ENCODE measurements at regions not wholly inside any gene's neighbourhood (a gene's known extent, or its start where the extent isn't known, plus 50 kb on each side); places are given as distances from the start of the nearest gene placed in this dataset.
"Not testable (repeated sequence)": the region's sequence is repeated elsewhere in the genome, so short reads cannot be mapped to it uniquely, and the experiment has no call there.

DNA sequence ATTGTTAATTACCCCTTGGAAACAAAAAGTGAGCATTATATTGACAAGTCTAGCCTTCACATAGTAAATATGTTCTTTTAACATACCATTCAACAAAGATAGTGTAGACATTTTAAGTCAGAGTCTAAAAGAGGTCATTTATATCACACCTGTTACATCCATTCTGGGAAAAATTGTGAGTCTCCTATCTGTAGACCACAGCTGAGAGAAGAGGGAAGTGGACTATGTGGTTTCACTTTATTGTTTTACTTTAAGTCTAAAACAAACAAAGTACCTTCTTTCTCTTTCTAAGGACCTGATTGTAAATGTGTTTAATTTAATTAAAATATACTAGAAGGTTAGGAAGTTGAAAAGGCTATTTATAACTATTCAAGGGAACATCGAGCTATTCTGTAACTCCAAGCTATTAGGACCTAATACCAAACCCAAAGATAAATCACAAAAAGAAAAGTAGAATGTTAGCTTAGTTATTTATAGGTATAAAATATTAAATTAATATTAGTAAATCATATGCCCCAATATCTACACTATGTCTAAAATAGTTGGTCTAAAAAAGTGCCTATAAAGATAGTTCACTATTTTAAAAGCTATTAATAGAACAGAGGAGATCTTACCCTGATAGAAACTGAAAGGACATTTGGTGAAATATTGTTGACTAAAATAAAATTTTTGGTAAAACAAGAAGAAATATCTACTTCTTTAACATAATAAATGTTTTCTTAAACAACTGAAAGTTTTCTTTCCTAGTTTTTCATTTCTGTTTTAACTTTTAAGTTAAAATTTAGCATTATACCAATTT is 134.9 kb downstream of the TMEM167A start:
- no peaks in the 10 kb centered on the region for H4K20me1 ChIP-seq (ENCODE audit: insufficient read depth, low read length)
- no peaks in the 10 kb centered on the region for H3K79me2 ChIP-seq (ENCODE audit: insufficient read depth, low read length)
- no peak overlapping the region for H3K4me2 ChIP-seq (ENCODE audit: insufficient read depth, low read length)
- H3K27ac ChIP-seq (ENCODE audit: low read depth, low read length), result no peak overlapping the region
- DNase-seq (ENCODE audit: insufficient read length, low spot score, missing footprints), result peak; percentile 49
- no peaks in the 10 kb centered on the region for H3K36me3 ChIP-seq (ENCODE audit: insufficient read depth, low read length)
- H3K27me3 ChIP-seq (ENCODE audit: insufficient read depth, low read length), result no peaks in the 10 kb centered on the region
- no peak overlapping the region for H2AFZ ChIP-seq (ENCODE audit: low read length)
- TF ChIP-seq, protein P1, sequence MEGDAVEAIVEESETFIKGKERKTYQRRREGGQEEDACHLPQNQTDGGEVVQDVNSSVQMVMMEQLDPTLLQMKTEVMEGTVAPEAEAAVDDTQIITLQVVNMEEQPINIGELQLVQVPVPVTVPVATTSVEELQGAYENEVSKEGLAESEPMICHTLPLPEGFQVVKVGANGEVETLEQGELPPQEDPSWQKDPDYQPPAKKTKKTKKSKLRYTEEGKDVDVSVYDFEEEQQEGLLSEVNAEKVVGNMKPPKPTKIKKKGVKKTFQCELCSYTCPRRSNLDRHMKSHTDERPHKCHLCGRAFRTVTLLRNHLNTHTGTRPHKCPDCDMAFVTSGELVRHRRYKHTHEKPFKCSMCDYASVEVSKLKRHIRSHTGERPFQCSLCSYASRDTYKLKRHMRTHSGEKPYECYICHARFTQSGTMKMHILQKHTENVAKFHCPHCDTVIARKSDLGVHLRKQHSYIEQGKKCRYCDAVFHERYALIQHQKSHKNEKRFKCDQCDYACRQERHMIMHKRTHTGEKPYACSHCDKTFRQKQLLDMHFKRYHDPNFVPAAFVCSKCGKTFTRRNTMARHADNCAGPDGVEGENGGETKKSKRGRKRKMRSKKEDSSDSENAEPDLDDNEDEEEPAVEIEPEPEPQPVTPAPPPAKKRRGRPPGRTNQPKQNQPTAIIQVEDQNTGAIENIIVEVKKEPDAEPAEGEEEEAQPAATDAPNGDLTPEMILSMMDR (IDR thresholded peaks at IDR 0.05; ENCODE audit: extremely low read depth, low read depth, low read length), result no peak
- H3K4me3 ChIP-seq (ENCODE audit: insufficient read depth, low read length), result no peak overlapping the region
- H3K4me1 ChIP-seq (ENCODE audit: insufficient read depth, low read length), result no peaks in the 10 kb centered on the region
- H3K9me3 ChIP-seq (ENCODE audit: low read depth, low read length), result no peaks in the 10 kb centered on the region

DNA sequence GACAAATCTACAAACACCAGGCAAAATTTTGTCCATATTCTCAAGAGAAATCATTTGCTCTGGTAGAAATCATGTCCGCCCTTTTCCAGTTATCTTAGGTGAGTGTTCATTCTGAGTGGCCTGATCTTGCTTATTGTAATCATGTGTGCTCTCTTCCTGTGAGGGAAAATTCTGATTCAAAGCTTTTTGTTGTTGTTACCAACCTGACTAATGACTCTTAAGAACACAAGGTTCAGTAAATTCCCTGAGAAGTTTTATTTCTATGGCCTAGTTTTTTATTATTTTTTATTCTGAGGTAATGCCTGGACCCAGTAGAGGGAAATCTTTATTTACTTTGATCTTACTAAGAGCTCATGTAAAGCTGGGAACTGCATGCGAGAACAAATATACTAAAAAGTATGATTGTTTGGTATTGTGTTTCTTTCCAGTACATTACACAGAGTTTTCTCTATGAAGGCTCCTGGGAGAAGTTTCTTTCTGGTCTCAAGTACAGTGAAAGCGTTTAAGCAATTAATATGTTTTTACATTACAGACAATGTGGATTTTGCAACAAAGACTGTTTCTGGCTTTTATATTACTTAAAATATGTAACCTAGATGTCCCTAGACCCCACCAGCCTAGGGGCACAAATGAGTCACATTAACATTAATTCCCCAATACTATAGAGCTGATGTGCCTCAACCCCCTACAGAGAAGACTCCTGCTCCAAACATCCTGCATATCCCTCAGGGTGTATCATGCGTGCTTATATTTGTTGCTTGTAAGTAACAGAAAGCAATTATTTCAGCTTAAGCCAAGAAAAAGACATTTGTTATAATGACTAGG is 138.1 kb downstream of the TMEM167A start:
- no peak overlapping the region for H2AFZ ChIP-seq (ENCODE audit: low read length)
- DNase-seq (ENCODE audit: insufficient read length, low spot score, missing footprints), result no peak
- H3K9me3 ChIP-seq (ENCODE audit: low read depth, low read length), result no peaks in the 10 kb centered on the region
- H3K36me3 ChIP-seq (ENCODE audit: insufficient read depth, low read length), result no peaks in the 10 kb centered on the region
- H3K4me1 ChIP-seq (ENCODE audit: insufficient read depth, low read length), result no peaks in the 10 kb centered on the region
- TF ChIP-seq, protein P1 (IDR thresholded peaks at IDR 0.05; ENCODE audit: extremely low read depth, low read depth, low read length), result no peak
- H3K79me2 ChIP-seq (ENCODE audit: insufficient read depth, low read length), result no peaks in the 10 kb centered on the region
- H3K4me2 ChIP-seq (ENCODE audit: insufficient read depth, low read length), result no peak overlapping the region
- H3K27me3 ChIP-seq (ENCODE audit: insufficient read depth, low read length), result no peaks in the 10 kb centered on the region
- no peak overlapping the region for H3K27ac ChIP-seq (ENCODE audit: low read depth, low read length)
- no peak overlapping the region for H3K4me3 ChIP-seq (ENCODE audit: insufficient read depth, low read length)
- H4K20me1 ChIP-seq (ENCODE audit: insufficient read depth, low read length), result no peaks in the 10 kb centered on the region

DNA sequence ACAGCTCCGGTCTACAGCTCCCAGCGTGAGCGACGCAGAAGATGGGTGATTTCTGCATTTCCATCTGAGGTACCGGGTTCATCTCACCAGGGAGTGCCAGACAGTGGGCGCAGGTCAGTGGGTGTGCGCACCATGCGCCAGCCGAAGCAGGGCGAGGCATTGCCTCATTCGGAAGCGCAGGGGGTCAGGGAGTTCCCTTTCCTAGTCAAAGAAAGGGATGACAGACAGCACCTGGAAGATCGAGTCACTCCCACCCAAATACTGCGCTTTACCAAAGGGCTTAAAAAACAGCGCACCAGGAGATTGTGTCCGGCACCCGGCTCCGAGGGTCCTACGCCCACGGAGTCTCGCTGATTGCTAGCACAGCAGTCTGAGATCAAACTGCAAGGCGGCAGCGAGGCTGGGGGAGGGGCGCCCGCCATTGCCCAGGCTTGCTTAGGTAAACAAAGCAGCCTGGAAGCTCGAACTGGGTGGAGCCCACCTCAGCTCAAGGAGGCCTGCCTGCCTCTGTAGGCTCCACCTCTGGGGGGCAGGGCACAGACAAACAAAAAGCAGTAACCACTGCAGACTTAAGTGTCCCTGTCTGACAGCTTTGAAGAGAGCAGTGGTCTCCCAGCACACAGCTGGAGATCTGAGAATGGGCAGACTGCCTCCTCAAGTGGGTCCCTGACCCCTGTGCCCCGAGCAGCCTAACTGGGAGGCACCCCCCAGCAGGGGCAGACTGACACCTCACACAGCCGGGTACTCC is 144.5 kb downstream of the TMEM167A start:
- H3K27ac ChIP-seq (ENCODE audit: low read depth, low read length); H3K9me3 ChIP-seq (ENCODE audit: low read depth, low read length); H2AFZ ChIP-seq (ENCODE audit: low read length); H3K4me1 ChIP-seq (ENCODE audit: insufficient read depth, low read length); H3K36me3 ChIP-seq (ENCODE audit: insufficient read depth, low read length); H3K27me3 ChIP-seq (ENCODE audit: insufficient read depth, low read length); H3K79me2 ChIP-seq (ENCODE audit: insufficient read depth, low read length); H4K20me1 ChIP-seq (ENCODE audit: insufficient read depth, low read length); H3K4me3 ChIP-seq (ENCODE audit: insufficient read depth, low read length); DNase-seq (ENCODE audit: insufficient read length, low spot score, missing footprints); H3K4me2 ChIP-seq (ENCODE audit: insufficient read depth, low read length): not testable (repeated sequence)

DNA sequence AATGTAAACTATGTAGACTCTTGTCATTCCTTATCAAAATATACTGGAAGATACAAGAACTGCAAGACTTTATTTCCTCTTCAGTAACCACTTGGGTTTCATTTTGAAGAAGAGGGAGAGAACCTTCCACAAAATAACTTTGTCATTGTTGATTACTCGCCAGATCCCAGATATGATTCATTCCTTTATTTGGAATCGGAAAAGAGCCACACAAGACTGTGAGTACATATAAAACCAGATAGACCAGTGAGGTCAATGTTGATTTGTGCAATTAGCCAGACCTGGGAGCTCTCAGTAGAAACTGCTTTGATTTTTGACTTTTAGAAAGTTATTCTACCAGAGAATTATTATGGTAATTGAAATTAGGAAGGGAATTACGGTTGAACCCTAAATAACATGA is 146.1 kb downstream of the TMEM167A start:
- no peaks in the 10 kb centered on the region for H3K36me3 ChIP-seq (ENCODE audit: insufficient read depth, low read length)
- no peak overlapping the region for H3K27ac ChIP-seq (ENCODE audit: low read depth, low read length)
- no peaks in the 10 kb centered on the region for H3K27me3 ChIP-seq (ENCODE audit: insufficient read depth, low read length)
- TF ChIP-seq, protein P1 (IDR thresholded peaks at IDR 0.05; ENCODE audit: extremely low read depth, low read depth, low read length), result no peak
- no peak overlapping the region for H3K4me3 ChIP-seq (ENCODE audit: insufficient read depth, low read length)
- H3K9me3 ChIP-seq (ENCODE audit: low read depth, low read length), result no peaks in the 10 kb centered on the region
- no peak overlapping the region for H2AFZ ChIP-seq (ENCODE audit: low read length)
- H3K4me1 ChIP-seq (ENCODE audit: insufficient read depth, low read length), result no peaks in the 10 kb centered on the region
- H4K20me1 ChIP-seq (ENCODE audit: insufficient read depth, low read length), result no peaks in the 10 kb centered on the region
- no peak overlapping the region for H3K4me2 ChIP-seq (ENCODE audit: insufficient read depth, low read length)
- DNase-seq (ENCODE audit: insufficient read length, low spot score, missing footprints), result peak; percentile 52
- H3K79me2 ChIP-seq (ENCODE audit: insufficient read depth, low read length), result no peaks in the 10 kb centered on the region
